ENCODE measurements at regions not wholly inside any gene's neighbourhood (a gene's known extent, or its start where the extent isn't known, plus 50 kb on each side); places are given as distances from the start of the nearest gene placed in this dataset.

GRCh38 chr21:41626021-41626420, 118.1 kb upstream of the TMPRSS2 start:
- Histone ChIP-seq H3K27ac (no peak overlapping the region), H3K36me3 (no peaks in the 10 kb centered on the region), H3K9me3 (ENCODE audit: severe bottlenecking) (no peaks in the 10 kb centered on the region), H3K4me3 (ENCODE audit: low read depth, low read length) (no peak overlapping the region), H3K27me3 (ENCODE audit: insufficient read depth, low read depth, severe bottlenecking) (no peaks in the 10 kb centered on the region)
- TF ChIP-seq CTCF (IDR thresholded peaks at IDR 0.05; ENCODE audit: low read depth, low read length), result no peak
- no peak for DNase-seq

GRCh38 chr21:41625428-41625827, 117.5 kb upstream of the TMPRSS2 start:
- Histone ChIP-seq H3K27ac (no peak overlapping the region), H3K36me3 (no peaks in the 10 kb centered on the region), H3K9me3 (ENCODE audit: severe bottlenecking) (no peaks in the 10 kb centered on the region), H3K4me3 (ENCODE audit: low read depth, low read length) (no peak overlapping the region), H3K27me3 (ENCODE audit: insufficient read depth, low read depth, severe bottlenecking) (no peaks in the 10 kb centered on the region)
- no peak for DNase-seq
- TF ChIP-seq CTCF (IDR thresholded peaks at IDR 0.05; ENCODE audit: low read depth, low read length), result no peak

- no peak overlapping the region for H3K4me3 ChIP-seq (ENCODE audit: low read depth, low read length)
- H3K27me3 ChIP-seq (ENCODE audit: insufficient read depth, low read depth, severe bottlenecking), result no peaks in the 10 kb centered on the region
- TF ChIP-seq CTCF (IDR thresholded peaks at IDR 0.05; ENCODE audit: low read depth, low read length), result no peak
- H3K27ac ChIP-seq, result no peak overlapping the region
- DNase-seq, result no peak
- no peaks in the 10 kb centered on the region for H3K9me3 ChIP-seq (ENCODE audit: severe bottlenecking)
- H3K36me3 ChIP-seq, result no peaks in the 10 kb centered on the region
Observed at GRCh38 chr21:41624674-41625310, 116.8 kb upstream of the TMPRSS2 start.

GRCh38 chr21:41623945-41624344, 116.0 kb upstream of the TMPRSS2 start:
- DNase-seq, result no peak
- Histone ChIP-seq H3K27ac (no peak overlapping the region), H3K36me3 (no peaks in the 10 kb centered on the region), H3K9me3 (ENCODE audit: severe bottlenecking) (no peaks in the 10 kb centered on the region), H3K4me3 (ENCODE audit: low read depth, low read length) (no peak overlapping the region), H3K27me3 (ENCODE audit: insufficient read depth, low read depth, severe bottlenecking) (no peaks in the 10 kb centered on the region)
- TF ChIP-seq CTCF (IDR thresholded peaks at IDR 0.05; ENCODE audit: low read depth, low read length), result no peak

- H3K27me3 ChIP-seq (ENCODE audit: insufficient read depth, low read depth, severe bottlenecking), result no peaks in the 10 kb centered on the region
- H3K36me3 ChIP-seq, result no peaks in the 10 kb centered on the region
- no peak for TF ChIP-seq CTCF (IDR thresholded peaks at IDR 0.05; ENCODE audit: low read depth, low read length)
- H3K4me3 ChIP-seq (ENCODE audit: low read depth, low read length), result no peak overlapping the region
- no peak for DNase-seq
- no peak overlapping the region for H3K27ac ChIP-seq
- H3K9me3 ChIP-seq (ENCODE audit: severe bottlenecking), result no peaks in the 10 kb centered on the region
Observed at GRCh38 chr21:41622831-41623548, 115.0 kb upstream of the TMPRSS2 start.
